LHCN-M2 (cell line): ENCODE measurements at regions not wholly inside any gene's neighbourhood (a gene's known extent, or its start where the extent isn't known, plus 50 kb on each side); places are given as distances from the start of the nearest gene placed in this dataset.
A peak's percentile ranks its signal among the peaks of the same experiment; 100 is the strongest.
"Not testable (repeated sequence)": the region's sequence is repeated elsewhere in the genome, so short reads cannot be mapped to it uniquely, and the experiment has no call there.

Experiments
- DNase-seq: peaks from one replicate; pipeline ENCODE4 v3.0.0-alpha.2; 2012; ENCODE audit warnings: low read depth

DNA sequence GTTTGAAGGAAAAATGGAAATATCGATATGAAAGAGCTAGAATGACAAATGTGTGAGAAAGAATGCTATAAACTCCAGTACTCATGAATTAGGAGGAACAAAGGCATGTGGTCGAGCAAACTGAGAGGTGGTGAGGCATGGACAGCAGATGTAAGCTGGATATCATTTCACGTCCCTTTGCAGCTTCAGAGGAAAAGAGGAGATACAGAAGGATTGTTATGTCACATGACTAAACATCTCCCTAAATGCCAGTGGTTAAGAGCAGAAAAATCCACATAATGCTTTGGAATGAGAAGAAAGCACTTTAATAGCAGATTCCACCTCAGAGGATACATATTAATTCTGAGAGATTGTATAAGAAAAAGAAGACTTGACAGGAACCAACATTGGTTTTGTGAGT lies 248.7 kb downstream of the ZIC4 start:
- DNase-seq, result peak; percentile 77

DNA sequence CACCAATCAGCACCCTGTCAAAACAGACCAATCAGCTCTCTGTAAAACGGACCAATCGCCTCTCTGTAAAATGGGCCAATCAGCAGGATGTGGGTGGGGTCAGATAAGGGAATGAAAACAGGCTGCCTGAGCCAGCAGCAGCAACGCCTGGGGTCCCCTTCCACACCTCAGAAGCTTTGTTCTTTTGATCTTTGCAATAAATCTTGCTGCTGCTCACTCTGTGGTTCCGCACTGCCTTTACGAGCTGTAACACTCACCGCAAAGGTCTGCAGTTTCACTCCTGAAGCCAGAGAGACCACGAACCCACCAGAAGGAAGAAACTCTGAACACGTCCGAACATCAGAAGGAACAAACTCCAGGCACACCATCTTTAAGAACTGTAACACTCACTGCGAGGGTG lies 251.4 kb downstream of the ZIC4 start:
- DNase-seq, result not testable (repeated sequence)

DNA sequence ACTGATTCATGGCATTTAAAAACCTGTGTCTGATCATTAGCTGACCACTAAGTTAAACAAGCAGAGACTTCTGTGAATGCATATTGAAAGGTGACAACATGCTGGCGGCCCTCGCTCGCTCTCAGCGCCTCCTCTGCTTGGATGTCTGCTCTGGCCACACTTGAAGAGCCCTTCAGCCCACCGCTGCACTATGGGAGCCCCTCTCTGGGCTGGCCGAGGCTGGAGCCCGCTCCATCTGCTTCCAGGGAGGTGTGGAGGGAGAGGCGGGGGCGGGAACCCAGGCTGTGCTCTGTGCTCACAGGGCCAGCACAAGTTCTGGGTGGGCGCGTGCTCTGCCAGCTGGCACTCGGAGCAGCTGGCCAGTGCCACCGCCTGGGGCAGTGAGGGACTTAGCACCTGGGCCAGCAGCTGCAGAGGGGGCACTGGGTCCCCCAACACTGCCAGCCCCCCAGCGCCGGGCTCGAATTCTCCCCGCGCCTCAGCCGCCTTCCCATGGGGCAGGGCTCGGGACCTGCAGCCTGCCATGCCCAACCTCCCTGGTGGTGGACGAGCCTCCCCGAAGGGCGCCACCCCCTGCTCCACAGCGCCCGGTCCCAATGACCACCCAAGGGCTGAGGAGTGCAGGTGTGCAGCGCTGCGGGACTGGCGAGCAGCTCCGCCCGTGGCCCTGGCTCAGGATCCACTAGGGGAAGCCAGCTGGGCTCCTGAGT lies 252.4 kb downstream of the ZIC4 start:
- DNase-seq, result no peak

DNA sequence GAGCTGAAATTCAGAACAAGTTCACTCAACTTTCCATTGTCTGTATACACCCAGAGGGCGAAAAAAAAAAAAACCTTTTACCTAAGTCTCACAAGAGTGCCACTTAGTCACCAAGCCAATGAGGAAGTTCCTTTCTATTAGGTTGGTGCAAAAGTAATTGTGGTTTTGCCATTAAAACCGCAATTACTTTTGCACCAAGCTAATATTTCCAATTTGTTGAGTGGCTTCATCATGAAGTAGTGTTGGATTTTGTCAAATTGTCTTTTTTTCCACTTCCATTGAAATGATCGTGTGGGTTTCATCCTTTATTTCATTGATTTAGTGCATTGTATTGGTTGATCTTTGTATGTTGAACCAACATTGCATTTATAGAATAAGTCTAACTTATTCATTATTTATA lies 253.9 kb downstream of the ZIC4 start:
- no peak for DNase-seq

DNA sequence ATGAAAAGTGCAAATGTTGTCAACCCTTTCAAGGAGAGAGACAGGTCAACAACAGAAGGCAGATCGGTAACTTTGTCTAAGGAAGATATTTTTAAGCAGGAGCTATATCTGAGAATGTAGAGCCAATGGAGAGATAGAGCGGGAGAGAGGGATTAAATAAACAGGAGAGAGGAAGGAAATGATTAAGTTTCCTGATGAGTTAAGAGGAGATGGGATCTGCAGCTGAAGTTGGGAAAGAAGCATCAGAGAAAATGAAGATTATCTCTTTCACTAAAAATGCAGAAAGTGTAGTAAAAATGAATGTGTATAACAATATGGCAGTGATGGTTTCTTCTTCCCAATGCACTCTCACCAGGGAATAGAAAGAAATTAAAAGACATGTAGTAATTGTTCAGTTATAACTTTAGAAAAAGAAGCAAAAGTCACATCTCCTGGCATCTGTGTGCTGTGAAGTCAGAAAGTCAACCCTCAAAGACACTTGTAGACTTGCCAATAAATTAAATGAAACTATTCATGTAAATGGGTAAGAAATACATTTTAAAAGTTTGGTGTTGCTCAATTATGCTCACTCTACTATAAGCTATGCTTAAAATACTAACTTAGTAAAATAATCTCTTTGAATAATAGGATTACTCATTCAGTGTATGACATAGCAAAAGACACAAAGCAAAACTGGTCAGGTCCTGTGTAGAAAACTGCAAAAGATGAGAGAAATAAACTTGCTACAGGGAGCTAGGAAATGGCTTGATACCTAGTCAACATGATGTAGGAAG lies 264.6 kb downstream of the ZIC4 start:
- no peak for DNase-seq

DNA sequence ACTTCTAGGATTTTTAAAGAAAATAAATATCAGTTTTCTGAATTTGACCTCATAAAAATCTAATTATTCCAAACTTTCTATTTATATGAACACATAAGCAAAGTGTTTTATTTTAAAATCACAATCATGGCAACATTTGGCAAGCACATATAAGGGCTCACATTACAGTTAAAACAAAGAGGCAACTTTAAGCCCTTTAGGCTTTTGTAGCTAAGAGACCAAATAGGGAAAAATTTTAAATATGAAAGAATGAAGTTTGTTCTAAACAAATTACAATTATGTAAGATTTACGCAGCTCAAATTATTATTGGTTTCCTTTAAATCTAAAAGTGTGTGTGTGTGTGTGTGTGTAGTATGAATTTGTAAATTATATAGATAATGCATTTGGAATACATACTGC lies 267.0 kb downstream of the ZIC4 start:
- DNase-seq, result no peak

DNA sequence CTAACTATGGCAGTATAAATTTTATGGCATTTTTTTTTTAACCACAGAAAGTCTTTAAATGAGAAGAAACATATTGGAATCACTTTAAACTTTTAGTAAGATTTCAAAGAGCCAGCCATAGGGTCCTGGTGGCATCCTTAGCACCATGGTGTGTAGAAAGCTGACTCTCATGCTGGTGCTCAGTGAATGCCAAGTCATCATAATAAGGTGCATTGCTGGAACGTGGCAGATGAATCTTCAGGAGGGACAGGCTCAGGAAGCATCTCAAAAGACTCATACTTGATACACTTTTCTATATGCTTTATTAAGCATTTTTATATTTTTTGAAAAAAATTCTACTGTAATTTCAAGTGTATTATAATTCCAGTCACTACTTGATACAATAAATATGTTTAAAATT lies 274.2 kb downstream of the ZIC4 start:
- no peak for DNase-seq

DNA sequence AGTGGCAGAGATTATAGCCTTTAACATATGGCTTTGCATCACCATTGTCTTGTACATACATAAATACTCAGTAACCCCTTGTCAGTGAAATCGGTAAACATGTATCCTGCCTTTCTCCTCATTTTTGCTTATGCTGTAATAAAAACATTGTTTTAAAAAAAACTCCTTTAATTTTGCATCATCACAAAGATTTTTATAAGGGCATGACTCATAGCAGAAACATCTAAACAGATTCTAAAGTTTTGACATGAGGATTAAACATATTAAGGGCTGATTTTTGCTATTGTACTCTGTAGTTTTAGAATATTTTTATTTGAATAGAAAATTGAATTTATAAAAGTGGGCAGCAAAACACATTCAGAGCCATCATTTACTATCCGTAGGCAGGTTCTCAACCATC lies 275.9 kb downstream of the ZIC4 start:
- peak; percentile 57 for DNase-seq

DNA sequence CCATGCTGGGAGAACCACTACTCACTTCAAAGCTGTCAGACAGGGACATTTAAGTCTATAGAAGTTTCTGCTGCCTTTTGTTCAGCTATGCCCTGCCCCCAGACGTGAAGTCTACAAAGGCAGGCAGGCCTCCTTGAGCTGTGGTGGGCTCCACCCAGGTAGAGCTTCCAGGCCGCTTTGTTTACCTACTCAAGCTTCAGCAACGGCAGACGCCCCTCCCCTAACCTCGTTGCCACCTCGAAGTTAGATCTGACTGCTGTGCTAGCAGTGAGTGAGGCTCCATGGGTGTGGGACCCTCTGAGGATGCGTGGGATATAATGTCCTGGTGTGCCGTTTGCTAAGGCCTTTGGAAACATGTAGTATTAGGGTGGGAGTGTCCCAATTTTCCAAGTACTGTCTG lies 276.7 kb downstream of the ZIC4 start:
- DNase-seq, result no peak

DNA sequence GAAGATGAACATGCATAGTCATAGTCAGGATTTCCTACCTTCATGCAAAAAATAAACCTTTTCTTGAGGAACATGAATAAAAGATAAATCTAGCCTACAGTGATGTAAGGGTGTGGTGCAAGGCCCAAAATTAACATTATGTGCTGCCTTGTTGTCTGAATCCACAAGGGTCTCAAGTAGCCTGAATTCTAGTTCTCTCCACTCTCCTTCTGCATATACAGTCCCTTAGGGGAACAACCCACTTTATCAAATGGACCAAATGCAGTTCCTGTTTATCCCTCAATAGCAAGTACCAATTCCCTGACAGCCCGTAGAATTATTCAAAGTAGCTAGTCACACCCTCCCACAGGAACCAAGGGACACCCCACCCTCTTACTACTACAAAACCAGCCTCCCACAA lies 284.0 kb downstream of the ZIC4 start:
- DNase-seq, result no peak

DNA sequence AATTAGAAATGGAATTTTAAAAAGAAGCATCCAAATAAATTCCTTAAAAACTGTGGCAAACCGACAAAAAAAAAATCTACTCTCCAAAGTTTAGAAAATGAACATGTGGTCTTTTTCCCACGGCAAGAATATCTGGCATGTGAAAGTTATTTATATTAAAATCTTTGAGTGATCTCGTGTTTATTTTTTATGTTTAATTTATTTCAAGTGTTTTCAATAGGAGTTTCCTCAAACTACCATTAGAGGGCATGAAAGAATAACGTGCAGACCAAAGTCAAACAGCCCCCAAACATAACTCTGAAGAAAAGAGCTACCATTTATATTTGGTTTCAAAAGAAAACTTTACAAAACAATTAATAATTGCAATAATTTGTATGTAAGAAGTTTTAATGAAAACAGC lies 286.4 kb downstream of the ZIC4 start:
- peak; percentile 42 for DNase-seq

DNA sequence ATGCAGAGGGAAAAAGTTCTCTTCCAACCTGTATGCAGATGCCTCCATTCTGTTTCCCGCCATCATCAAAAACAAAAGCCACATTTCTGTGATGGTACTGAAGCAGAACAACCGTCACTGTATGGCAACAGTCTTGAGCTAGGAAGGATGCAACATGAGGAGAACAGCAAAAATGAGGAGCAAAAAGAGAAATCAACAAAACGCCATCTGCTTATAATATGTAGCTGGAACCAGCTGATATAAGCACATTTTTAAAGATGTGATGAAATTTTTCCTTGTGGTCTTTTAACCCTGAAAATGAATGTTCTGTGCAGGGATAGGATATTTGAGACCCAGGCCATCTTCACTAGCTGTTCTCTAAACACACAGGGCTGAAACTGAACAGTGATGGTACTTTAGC lies 287.0 kb downstream of the ZIC4 start:
- DNase-seq, result no peak

DNA sequence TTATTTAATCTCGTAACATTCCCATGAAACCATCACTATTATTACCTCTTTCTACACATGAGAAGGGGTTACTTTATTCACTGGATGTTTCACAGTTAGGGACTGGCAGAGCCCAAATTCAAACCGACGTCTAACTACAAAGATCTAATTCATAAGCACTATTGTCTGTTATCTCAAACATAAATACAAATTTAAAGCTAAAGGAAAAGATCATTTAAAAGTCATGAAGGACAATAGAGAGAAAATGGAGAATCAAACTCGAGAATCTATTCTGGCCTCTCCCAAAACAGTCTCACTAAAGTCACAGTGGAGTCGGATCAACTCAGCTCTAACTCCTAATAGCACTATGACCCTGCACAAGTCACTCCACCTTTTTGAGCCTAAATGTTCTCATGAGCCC lies 287.7 kb downstream of the ZIC4 start:
- DNase-seq, result no peak

DNA sequence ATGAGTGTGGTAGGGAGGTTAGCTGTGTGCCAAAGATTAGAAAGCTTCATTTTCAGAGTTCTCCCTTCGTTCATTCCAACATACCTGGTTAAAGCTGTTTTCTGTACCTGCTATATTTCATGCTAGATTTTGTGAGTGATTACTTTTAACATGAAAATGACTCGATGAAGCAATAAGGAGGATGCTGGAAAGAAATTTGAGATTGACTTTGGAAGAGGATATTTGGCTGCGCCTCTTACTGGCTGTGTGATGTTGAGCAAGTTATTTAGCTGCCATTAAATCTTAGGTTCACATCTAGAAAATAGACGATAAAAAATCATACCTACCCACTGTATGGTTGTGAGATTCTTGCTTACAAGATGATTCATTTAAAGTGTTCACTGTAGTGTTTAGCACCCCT lies 288.7 kb downstream of the ZIC4 start:
- no peak for DNase-seq

DNA sequence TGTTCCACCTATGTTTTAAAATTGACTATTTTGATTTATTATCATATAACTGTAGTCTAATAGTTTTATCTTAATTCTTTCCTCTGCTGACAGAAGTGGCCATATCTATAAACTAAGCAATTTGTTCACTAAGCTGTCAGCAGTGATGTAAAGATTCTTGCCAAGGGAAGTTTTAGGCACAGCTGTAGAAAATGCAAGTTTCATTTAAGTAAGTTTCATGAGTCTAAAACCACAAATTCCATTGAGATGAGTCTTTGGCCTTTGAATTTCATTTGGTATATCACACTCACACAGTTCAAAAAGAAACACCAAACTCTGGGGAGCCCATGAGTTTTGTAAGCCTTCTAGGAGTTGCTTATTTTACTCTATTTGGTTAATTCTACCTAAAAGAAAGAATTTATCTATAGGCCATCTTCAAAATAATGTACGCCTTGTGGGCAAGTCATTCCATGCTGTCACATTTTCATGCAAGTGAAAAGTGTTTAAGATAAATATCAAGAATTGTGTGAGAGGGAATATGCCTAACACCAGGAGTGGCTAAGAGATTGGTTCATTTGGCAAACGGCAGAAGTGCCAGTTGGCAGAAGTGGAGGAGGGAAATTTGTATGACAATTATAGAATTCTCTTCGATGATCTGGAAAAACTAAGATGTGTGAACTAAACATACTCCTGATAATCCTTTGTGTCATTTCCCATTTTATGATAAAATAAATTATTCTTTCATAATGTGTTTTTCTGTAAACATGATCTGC lies 292.9 kb downstream of the ZIC4 start:
- peak; percentile 93 for DNase-seq

DNA sequence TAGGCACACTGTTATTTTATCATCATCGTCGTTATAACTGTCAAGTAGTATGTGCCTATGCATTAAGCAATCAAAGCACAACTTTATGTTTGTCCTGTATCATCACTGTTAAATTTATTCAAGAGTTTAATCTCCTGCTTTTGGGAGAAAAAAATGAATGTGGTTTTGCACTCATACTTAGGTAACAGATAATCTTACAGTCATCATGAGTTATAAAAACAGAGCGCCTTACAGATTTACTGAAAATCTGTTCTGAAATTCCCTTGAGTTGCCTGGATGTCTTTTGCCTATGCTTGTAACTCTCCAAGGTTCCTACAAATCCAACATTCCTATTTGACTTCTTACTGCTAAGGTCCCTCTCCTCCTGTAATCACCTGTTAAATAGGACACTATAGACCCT lies 307.3 kb downstream of the ZIC4 start:
- peak; percentile 51 for DNase-seq

DNA sequence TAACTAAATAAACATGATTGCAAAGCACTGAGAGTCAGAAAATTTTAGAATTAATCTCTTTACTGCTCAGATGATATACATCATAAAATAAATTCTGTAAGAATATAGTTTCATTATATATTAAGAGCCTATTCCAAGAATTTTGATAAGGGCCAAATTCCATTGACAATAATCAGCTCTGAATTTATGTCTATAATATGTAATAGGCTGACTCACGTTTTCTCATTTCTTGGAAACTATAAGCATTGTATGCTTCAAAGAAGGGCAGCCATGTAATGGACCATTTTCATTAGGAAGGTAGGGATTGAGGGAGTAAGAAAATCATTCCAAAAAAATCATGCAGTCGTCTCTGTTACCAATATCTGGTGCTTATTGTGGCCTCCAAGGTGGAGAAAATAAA lies 315.9 kb downstream of the ZIC4 start:
- DNase-seq, result no peak

DNA sequence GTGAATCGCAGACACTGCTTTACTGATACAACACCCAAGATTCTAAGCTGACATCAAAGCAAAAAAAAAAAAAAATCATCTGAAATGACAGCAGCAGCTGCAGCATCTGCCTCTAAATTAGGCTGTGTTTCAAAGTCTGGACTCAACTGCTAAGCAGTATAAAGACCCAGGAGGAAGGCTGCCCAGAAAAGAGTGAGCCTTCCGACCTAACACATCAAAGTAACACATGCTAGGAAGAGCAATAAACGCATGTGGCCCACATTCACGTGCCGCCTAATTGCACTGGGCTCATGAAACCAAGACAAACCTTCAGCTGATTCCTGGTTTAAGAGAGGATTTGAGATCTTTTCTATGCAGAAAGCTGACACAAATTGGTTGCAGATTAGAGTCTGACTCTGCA lies 317.1 kb downstream of the ZIC4 start:
- peak; percentile 92 for DNase-seq

DNA sequence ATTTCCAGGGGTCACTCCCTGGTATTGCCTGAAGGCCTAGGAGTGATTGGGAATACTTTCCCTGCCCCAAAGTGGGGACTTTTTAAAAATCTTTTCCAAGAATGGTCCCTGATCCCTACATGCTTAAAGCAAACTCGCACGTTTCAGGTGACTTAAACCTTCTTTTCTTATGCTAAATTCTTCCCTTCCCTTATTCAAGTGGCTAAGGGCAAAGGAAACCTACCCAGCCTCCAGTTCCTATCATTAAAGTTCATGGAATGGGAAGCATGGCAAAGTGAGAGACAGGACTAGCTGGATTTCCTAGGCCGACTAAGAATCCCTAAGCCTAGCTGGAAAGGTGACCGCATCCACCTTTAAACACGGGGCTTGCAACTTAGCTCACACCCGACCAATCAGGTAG lies 346.8 kb downstream of the ZIC4 start:
- DNase-seq, result not testable (repeated sequence)

DNA sequence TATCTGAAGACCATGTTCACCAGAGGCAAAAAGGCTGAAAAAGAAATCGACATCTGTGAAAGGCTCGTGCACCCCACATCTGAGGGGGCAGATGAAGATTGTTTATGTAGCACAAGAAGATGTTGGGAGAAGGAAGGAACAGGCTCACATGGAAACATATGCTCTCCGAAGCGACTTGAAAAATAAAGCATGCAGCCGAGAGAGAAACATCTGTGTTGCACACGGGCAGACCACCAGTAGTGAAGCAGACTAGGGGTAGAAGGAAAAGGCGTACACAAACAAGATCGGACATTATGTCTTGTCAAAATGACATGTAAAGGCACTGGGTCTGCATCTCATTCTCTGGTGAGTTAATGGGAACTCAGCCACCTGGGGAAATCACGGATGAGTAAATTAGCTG lies 356.5 kb downstream of the ZIC4 start:
- DNase-seq, result no peak

DNA sequence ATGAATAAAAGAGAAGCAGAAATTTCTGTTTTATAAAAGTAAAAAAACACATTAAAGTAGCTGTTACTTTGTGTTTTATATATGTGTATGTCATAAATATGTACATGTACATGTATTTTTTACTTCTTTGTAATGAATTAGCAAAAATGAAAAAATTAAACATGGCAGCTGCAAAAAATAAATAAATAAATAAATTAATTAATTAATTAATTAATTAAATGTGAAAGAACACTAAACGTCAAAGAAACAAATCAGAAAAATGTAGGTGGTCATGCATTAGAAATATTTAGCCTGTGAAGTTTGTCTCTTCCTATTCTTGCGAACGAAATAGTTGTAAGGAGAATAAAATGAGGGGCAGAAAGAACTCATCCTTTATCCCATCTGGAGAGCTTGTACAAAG lies 357.0 kb downstream of the ZIC4 start:
- no peak for DNase-seq

DNA sequence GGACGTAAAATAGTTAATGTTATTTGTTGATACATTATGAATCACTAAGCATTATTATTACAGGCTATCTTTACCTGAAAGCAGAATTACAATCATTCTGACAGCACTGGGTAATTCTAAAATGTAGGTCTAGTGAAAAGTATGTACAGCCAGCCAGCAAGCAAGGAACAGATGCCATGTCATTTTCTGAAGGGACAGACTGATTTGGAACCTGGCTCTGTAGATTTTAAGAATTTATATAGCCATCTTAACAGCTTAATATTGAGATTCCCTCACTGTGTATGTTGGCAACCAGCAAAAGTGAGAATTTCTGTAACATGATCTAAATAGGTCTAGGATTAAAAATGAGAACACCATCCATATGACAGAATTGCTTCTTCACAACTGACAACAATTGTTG lies 359.4 kb downstream of the ZIC4 start:
- no peak for DNase-seq

DNA sequence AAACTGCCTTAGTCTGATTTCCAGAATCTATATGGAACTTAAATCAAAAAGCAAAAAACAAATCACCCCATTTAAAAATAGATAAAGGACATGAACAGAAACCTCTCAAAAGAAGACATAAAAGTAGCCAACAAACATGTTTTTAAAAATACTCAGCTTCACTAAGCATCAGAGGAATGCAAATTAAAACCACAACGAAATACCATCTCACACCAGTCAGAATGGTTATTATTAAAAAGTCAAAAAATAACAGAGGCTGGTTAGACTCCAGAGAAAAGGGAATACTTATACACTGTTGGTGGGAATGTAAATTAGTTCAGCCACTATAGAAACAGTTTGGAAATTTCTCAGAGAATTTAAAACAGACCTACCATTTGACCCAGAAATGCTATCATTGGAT lies 367.9 kb downstream of the ZIC4 start:
- peak; percentile 80 for DNase-seq
